ENCODE measurements at regions not wholly inside any gene's neighbourhood (a gene's known extent, or its start where the extent isn't known, plus 50 kb on each side); places are given as distances from the start of the nearest gene placed in this dataset.

DNA sequence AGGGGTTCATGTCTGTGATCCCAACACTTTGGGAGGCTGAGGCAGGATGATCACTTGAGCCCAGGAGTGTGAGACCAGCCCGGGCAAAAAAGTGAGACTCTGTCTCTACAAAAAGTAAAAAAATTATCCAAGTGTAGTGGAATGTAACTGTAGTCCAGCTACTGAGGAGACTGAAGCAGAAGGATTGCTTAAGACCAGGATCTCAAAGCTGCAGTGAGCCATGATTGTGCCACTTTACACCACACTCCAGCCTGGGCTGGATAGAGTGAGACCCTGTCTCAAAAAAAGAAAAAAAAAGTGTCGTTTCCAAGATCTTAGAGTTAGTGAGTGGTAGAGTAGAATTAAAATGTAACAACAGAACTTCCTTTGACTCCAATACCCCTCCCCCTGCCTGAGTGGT is 589.4 kb upstream of the MBL2 start:
- no peak for ATAC-seq
- no TSS peak for BruUV-seq (replicated peaks)
- H2AFZ ChIP-seq (ENCODE audit: low read depth, low read length, poor library complexity, severe bottlenecking): no peak overlapping the region

More for the DNA sequence above, 589.4 kb upstream of the MBL2 start:
- no peaks in the 10 kb centered on the region for H3K36me3 ChIP-seq (ENCODE audit: control insufficient read depth in 1 of 2, insufficient read depth in 2 of 2, low read length in 2 of 2)
- no peaks in the 10 kb centered on the region for H3K9me2 ChIP-seq (ENCODE audit: insufficient read depth)
- peaks cover 0 to 9% of the 10 kb centered on the region in 2 experiments; a peak in 2 of 4 replicates for H3K9me3 ChIP-seq (ENCODE audit: control insufficient read depth in 1 of 2, insufficient read depth in 1 of 2, low read depth in 1 of 2, low read length in 2 of 2)
- no peaks in the 10 kb centered on the region for H3K27me3 ChIP-seq (ENCODE audit: insufficient read depth, low read length)
- H3K9ac ChIP-seq (ENCODE audit: low read length): no peak overlapping the region
- POLR2A ChIA-PET: no interaction called here
- no peak for TF ChIP-seq SP1 (IDR thresholded peaks at IDR 0.05; ENCODE audit: low read depth)
- TF ChIP-seq EGR1 (IDR thresholded peaks at IDR 0.05; ENCODE audit: low read depth): no peak
- TF ChIP-seq, protein P1, sequence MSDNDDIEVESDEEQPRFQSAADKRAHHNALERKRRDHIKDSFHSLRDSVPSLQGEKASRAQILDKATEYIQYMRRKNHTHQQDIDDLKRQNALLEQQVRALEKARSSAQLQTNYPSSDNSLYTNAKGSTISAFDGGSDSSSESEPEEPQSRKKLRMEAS (IDR thresholded peaks at IDR 0.05): no peak
- no peak for TF ChIP-seq EZH2 (IDR thresholded peaks at IDR 0.05)
- TF ChIP-seq RAD21 (IDR thresholded peaks at IDR 0.05; ENCODE audit: low read depth): no peak
- TF ChIP-seq CEBPB (IDR thresholded peaks at IDR 0.05; ENCODE audit: low read depth): no peak
- no peak for TF ChIP-seq JUND (IDR thresholded peaks at IDR 0.05)
- TF ChIP-seq, protein P2, sequence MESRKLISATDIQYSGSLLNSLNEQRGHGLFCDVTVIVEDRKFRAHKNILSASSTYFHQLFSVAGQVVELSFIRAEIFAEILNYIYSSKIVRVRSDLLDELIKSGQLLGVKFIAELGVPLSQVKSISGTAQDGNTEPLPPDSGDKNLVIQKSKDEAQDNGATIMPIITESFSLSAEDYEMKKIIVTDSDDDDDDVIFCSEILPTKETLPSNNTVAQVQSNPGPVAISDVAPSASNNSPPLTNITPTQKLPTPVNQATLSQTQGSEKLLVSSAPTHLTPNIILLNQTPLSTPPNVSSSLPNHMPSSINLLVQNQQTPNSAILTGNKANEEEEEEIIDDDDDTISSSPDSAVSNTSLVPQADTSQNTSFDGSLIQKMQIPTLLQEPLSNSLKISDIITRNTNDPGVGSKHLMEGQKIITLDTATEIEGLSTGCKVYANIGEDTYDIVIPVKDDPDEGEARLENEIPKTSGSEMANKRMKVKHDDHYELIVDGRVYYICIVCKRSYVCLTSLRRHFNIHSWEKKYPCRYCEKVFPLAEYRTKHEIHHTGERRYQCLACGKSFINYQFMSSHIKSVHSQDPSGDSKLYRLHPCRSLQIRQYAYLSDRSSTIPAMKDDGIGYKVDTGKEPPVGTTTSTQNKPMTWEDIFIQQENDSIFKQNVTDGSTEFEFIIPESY (IDR thresholded peaks at IDR 0.05; ENCODE audit: extremely low read depth, insufficient replicate concordance, low read length): no peak
- TF ChIP-seq POLR2AphosphoS5 (IDR thresholded peaks at IDR 0.05; ENCODE audit: low read depth, low read length): no peak
- no peak for TF ChIP-seq ZFX (IDR thresholded peaks at IDR 0.05)
- no peak for TF ChIP-seq FOSL1 (IDR thresholded peaks at IDR 0.05; ENCODE audit: low read depth)
- no peak for TF ChIP-seq CBX3 (IDR thresholded peaks at IDR 0.05; ENCODE audit: low read depth)
- TF ChIP-seq ZNF274 (IDR thresholded peaks at IDR 0.05; ENCODE audit: low read depth, low read length): no peak
- TF ChIP-seq SRF (IDR thresholded peaks at IDR 0.05; ENCODE audit: low read depth): no peak
- TF ChIP-seq, protein P3, sequence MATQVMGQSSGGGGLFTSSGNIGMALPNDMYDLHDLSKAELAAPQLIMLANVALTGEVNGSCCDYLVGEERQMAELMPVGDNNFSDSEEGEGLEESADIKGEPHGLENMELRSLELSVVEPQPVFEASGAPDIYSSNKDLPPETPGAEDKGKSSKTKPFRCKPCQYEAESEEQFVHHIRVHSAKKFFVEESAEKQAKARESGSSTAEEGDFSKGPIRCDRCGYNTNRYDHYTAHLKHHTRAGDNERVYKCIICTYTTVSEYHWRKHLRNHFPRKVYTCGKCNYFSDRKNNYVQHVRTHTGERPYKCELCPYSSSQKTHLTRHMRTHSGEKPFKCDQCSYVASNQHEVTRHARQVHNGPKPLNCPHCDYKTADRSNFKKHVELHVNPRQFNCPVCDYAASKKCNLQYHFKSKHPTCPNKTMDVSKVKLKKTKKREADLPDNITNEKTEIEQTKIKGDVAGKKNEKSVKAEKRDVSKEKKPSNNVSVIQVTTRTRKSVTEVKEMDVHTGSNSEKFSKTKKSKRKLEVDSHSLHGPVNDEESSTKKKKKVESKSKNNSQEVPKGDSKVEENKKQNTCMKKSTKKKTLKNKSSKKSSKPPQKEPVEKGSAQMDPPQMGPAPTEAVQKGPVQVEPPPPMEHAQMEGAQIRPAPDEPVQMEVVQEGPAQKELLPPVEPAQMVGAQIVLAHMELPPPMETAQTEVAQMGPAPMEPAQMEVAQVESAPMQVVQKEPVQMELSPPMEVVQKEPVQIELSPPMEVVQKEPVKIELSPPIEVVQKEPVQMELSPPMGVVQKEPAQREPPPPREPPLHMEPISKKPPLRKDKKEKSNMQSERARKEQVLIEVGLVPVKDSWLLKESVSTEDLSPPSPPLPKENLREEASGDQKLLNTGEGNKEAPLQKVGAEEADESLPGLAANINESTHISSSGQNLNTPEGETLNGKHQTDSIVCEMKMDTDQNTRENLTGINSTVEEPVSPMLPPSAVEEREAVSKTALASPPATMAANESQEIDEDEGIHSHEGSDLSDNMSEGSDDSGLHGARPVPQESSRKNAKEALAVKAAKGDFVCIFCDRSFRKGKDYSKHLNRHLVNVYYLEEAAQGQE (IDR thresholded peaks at IDR 0.05; ENCODE audit: low read depth): no peak
- TF ChIP-seq, protein P4, sequence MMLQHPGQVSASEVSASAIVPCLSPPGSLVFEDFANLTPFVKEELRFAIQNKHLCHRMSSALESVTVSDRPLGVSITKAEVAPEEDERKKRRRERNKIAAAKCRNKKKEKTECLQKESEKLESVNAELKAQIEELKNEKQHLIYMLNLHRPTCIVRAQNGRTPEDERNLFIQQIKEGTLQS (IDR thresholded peaks at IDR 0.05): no peak
- no peak for TF ChIP-seq EZH2phosphoT487 (IDR thresholded peaks at IDR 0.05; ENCODE audit: borderline replicate concordance)
- H3K79me2 ChIP-seq (ENCODE audit: insufficient read depth, low read length): no peaks in the 10 kb centered on the region
- H4K20me1 ChIP-seq (ENCODE audit: insufficient read depth): no peaks in the 10 kb centered on the region
- CTCF ChIA-PET: no interaction called here
- RAD21 ChIA-PET (ENCODE audit: low non-redundant PET in 1 of 2, low total read pairs in 2 of 2, uncharacterized antibody in 2 of 2, unreplicated experiment in 2 of 2): no interaction called here
- no peak for DNase-seq (ENCODE audit: low read depth, low spot score)
- intact Hi-C loops (cut with micrococcal nuclease): no loop called here
- H3K4me3 ChIP-seq (replicated peaks in 1 of 2; ENCODE audit: low read depth in 1 of 2, low read length in 2 of 2): no peak overlapping the region
- no peak overlapping the region for H3K27ac ChIP-seq (ENCODE audit: low read depth, low read length)
- H3K4me2 ChIP-seq (ENCODE audit: low read length): no peak overlapping the region
- H3K4me1 ChIP-seq (ENCODE audit: control insufficient read depth in 1 of 2, insufficient read depth in 2 of 2, low read length in 2 of 2): no peaks in the 10 kb centered on the region
